ENCODE measurements at regions not wholly inside any gene's neighbourhood (a gene's known extent, or its start where the extent isn't known, plus 50 kb on each side); places are given as distances from the start of the nearest gene placed in this dataset.
"Not testable (repeated sequence)": the region's sequence is repeated elsewhere in the genome, so short reads cannot be mapped to it uniquely, and the experiment has no call there.

DNA sequence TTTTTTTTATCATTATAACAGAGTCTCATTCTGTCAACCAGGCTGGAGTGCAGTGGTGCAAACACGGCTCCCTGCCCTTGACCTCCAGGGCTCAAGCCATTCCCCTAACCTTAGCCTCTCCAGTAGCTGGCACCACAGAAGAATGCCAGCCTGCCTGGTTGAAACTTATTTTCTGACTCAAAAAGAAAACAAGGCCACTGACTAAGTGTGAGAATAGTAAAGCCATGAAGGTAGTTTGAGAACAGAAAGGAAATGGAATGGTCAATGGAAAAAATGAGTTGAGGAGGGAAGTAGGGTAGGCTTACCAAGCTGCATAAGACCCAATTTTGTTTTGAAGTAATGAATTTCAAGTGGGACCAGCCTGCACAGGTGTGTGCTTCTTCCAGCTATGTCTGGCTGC lies 82.8 kb upstream of the RORB start:
- Histone ChIP-seq H3K9me3 (no peaks in the 10 kb centered on the region), H3K27ac (replicated peaks in 1 of 4) (no peak overlapping the region), H3K27me3 (no peaks in the 10 kb centered on the region), H3K4me3 (no peak overlapping the region), H3K4me1 (no peaks in the 10 kb centered on the region), H3K36me3 (no peaks in the 10 kb centered on the region)
- no peak for DNase-seq (ENCODE audit: extremely low spot score)
- TF ChIP-seq CTCF (IDR thresholded peaks at IDR 0.05) (no peak), POLR2AphosphoS5 (IDR thresholded peaks at IDR 0.05) (no peak), EP300 (IDR thresholded peaks at IDR 0.05) (no peak), POLR2A (IDR thresholded peaks at IDR 0.05; ENCODE audit: low read depth) (no peak)
- intact Hi-C loops (cut with DNase I) = no loop called here
- 91% methylated on average over 1 of the region's 1 CpG for WGBS

- Histone ChIP-seq H3K9me3 (no peaks in the 10 kb centered on the region), H3K4me1 (no peaks in the 10 kb centered on the region), H3K27me3 (no peaks in the 10 kb centered on the region), H3K36me3 (no peaks in the 10 kb centered on the region), H3K27ac (replicated peaks in 1 of 4) (no peak overlapping the region), H3K4me3 (no peak overlapping the region)
- TF ChIP-seq CTCF (IDR thresholded peaks at IDR 0.05) (no peak), POLR2A (IDR thresholded peaks at IDR 0.05; ENCODE audit: low read depth) (no peak), EP300 (IDR thresholded peaks at IDR 0.05) (no peak), POLR2AphosphoS5 (IDR thresholded peaks at IDR 0.05) (no peak)
- intact Hi-C loops (cut with DNase I) = no loop called here
- DNase-seq (ENCODE audit: extremely low spot score) = no peak
These were observed 81.1 kb upstream of the RORB start for GRCh38 chr9:74415995-74416394.

DNA sequence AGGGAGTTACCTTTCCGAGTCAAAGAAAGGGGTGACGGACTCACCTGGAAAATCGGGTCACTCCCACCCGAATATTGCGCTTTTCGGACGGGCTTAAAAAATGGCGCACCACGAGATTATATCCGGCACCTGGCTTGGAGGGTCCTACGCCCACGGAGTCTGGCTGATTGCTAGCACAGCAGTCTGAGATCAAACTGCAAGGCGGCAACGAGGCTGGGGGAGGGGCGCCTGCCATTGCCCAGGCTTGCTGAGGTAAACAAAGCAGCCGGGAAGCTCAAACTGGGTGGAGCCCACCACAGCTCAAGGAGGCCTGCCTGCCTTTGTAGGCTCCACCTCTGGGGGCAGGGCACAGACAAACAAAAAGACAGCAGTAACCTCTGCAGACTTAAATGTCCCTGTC lies 72.6 kb upstream of the RORB start:
- H3K9me3 ChIP-seq; H3K4me1 ChIP-seq; H3K4me3 ChIP-seq; H3K36me3 ChIP-seq; H3K27me3 ChIP-seq; intact Hi-C loops (cut with DNase I); H3K27ac ChIP-seq (replicated peaks in 1 of 4); DNase-seq (ENCODE audit: extremely low spot score): not testable (repeated sequence)
- WGBS = 87% methylated on average over 15 of the region's 16 CpGs

GRCh38 chr9:74431467-74431866 lies 65.7 kb upstream of the RORB start:
- H3K4me1 ChIP-seq = no peaks in the 10 kb centered on the region
- TF ChIP-seq POLR2A (IDR thresholded peaks at IDR 0.05; ENCODE audit: low read depth) = no peak
- TF ChIP-seq EP300 (IDR thresholded peaks at IDR 0.05) = no peak
- TF ChIP-seq CTCF (IDR thresholded peaks at IDR 0.05) = no peak
- no peak for TF ChIP-seq POLR2AphosphoS5 (IDR thresholded peaks at IDR 0.05)
- 86% methylated on average over 1 of the region's 1 CpG for WGBS
- intact Hi-C loops (cut with DNase I) = no loop called here
- H3K27ac ChIP-seq (replicated peaks in 1 of 4) = no peak overlapping the region
- no peak overlapping the region for H3K4me3 ChIP-seq
- DNase-seq (ENCODE audit: extremely low spot score) = no peak
- H3K27me3 ChIP-seq = no peaks in the 10 kb centered on the region
- H3K36me3 ChIP-seq = no peaks in the 10 kb centered on the region
- no peaks in the 10 kb centered on the region for H3K9me3 ChIP-seq

GRCh38 chr9:74443036-74443750 lies 53.9 kb upstream of the RORB start:
- intact Hi-C loops (cut with DNase I) = no loop called here
- no peak overlapping the region for H3K4me3 ChIP-seq
- H3K9me3 ChIP-seq = no peaks in the 10 kb centered on the region
- DNase-seq (ENCODE audit: extremely low spot score) = no peak
- H3K4me1 ChIP-seq = no peaks in the 10 kb centered on the region
- TF ChIP-seq EP300 (IDR thresholded peaks at IDR 0.05) (no peak), CTCF (IDR thresholded peaks at IDR 0.05) (no peak), POLR2A (IDR thresholded peaks at IDR 0.05; ENCODE audit: low read depth) (no peak), POLR2AphosphoS5 (IDR thresholded peaks at IDR 0.05) (no peak)
- H3K27ac ChIP-seq (replicated peaks in 1 of 4) = no peak overlapping the region
- no peaks in the 10 kb centered on the region for H3K36me3 ChIP-seq
- 48% methylated on average over 2 of the region's 2 CpGs for WGBS
- no peaks in the 10 kb centered on the region for H3K27me3 ChIP-seq

All from esophagus muscularis mucosa (tissue), 4 donors.